NCI-H1105 treated with DMSO at 0.1 percent for 48 hours (cell line): ENCODE measurements at regions not wholly inside any gene's neighbourhood (a gene's known extent, or its start where the extent isn't known, plus 50 kb on each side); places are given as distances from the start of the nearest gene placed in this dataset.
"Not testable (repeated sequence)": the region's sequence is repeated elsewhere in the genome, so short reads cannot be mapped to it uniquely, and the experiment has no call there.

Experiments
- DNase-seq: peaks from one replicate; lab custom pipeline; 2025; lab: John Stamatoyannopoulos, UW

DNA sequence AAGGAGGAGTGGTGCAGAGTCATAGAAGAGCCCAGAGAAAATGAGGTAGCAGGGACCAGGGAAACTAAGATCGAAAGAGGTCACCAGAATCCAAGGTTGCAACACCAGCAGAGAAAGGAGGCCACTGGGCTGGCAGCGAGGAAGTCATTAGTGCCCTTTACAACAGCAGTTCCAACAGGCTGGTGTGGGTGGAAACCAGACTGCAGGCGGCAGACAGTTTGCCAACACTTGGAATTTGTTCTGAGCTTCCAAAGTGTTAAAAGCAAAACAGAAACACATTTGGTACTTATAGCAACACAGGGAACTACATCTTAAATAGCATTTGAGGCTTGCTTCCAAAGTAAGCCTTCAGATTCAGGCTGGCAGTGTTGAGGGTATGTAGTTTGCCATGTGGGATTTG is 95.2 kb upstream of the PWP1 start:
- no peak for DNase-seq

DNA sequence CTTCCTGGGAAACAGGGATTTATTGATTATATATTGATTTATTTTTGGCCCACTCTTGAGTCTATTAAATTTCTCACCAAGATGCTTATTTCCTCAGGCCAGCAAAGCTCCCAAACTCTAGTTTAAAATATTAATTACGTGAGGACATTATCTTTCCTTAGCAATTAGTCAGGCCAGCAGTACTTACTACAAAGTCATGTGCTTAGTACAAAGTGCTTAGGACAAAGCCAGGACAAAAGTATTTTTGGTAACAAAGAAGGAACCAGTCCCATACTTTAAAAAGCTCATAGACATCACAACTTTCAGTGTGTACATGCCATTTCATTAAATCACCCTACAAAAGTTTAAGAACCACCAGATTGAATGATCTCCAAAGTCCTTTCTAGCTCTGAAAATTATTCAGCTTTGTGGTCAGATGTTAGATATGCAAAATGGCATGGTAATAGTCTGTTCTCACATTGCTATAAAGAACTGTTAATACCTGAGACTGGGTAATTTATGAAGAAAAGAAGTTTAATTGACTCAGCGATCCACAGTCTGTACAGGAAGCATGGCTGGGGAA is 94.7 kb upstream of the PWP1 start:
- DNase-seq: no peak

- DNase-seq: no peak
These were observed 91.8 kb upstream of the PWP1 start for GRCh38 chr12:107593713-107594381.

GRCh38 chr12:107594995-107595394 is 90.6 kb upstream of the PWP1 start:
- DNase-seq: no peak

DNA sequence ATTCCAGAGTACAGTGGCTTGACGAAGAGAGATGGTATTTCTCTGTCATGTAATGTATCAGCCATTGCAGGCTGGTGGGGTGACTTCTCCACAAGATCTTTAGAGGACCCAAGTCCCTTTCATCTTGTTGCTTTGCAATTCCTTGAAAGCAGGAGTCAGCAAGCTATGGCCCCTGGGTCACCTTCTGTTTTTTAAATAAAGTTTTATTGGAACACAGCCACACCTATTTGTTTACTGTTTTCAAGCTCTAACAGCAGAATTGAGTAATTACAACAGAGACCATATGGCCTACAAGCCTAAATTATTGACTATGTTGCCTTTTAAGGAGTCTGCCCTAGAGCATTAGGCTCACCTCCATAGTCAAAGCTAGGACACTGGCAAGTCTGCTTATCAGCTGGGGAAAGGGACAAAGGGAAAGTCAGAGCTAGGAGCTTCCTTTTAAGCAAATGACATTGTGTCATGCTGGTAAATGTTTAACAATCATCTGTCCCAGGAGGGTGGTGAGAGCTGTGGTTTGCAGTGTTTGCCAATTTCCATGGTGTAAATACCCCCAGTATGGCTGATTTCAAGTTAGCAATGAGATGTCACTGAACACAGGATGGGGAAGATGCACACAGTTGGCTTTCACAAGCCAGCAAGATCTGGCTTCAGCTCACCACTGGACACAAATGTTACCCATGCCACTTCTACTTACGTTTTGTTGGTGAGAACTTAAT is 87.7 kb upstream of the PWP1 start:
- no peak for DNase-seq

DNA sequence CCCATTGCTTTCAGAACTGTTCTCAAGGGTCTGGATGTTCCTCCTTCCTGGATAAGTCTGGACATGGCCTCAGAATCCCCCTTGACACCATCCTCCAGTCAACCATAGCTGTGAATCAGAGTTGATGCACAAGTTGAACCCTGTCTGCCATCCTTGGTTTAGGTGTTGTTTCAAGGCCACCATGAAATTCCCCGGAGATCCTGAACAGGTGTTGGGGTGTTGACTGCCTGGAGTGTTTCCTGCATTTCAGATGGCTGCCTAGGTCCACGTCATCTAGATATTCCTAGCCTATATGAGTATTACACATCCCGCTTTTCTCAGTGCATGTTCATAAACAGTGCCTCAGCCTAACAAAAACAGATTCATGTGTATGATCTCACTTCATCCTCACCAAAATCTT is 86.7 kb upstream of the PWP1 start:
- DNase-seq: no peak

- no peak for DNase-seq
These were observed 84.9 kb upstream of the PWP1 start for GRCh38 chr12:107600581-107601144.

DNA sequence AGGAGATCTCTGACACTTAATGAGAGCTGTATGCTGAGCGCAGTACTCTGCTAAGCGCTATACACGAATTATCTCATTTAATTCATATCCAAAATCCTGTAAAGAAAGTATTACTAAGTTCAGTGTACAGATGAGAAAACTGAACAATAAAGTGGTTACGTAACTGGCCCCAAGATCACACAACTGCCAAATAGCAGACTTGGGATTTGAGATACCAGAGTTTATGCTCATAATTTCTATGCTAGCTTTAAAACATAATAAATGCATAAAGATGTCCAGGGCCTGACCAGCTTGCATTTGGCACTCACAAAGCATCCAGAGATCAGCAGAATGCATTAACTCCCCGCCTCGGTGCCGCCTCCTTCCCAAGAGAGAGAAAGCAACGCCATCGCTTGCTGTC is 83.2 kb upstream of the PWP1 start:
- no peak for DNase-seq

DNA sequence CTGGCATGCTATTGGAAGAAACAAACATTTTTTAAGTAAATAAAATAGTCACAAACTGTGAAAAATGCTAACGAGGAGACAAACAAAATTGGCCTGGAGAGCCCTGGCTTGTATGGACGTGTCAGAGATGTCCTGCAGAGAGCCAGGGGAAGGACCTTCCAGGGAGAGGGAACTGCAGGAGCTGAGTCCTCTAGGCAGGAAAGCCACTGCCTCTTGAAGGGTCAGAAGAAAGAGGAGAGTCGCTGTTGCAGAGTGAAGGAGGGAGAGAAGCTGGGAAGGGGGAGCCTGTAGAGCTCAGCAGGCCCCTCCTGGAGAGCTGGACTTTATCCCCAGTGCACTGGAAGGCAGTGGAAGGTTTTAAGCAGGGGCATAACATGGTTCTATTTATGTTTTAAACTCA is 80.3 kb upstream of the PWP1 start:
- DNase-seq: no peak

GRCh38 chr12:107607464-107608392 is 77.9 kb upstream of the PWP1 start:
- DNase-seq: peak; percentile 87

- DNase-seq: not testable (repeated sequence)
These were observed 76.8 kb upstream of the PWP1 start for GRCh38 chr12:107608779-107609178.

- peak; percentile 52 for DNase-seq
These were observed 75.4 kb upstream of the PWP1 start for GRCh38 chr12:107610021-107610859.

DNA sequence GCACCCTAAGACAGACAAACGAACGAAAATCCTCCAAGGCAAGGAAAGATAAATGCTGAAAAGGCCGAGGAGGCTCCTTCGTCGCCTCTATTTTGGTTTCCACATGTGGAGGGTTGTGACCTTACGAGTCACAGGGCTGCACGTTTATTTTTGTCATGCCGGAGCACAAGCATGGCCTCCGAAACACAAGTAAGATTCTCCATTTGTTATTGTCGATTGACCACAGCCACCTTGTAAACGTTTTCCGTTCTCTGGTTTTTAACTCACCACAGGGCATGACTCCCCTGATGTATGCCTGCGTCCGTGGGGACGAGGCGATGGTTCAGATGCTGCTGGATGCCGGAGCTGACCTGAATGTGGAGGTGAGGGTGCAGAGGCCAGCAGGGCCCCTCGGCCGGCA is 73.1 kb upstream of the PWP1 start:
- DNase-seq: no peak

- no peak for DNase-seq
These were observed 68.7 kb upstream of the PWP1 start for GRCh38 chr12:107616941-107617340.

DNA sequence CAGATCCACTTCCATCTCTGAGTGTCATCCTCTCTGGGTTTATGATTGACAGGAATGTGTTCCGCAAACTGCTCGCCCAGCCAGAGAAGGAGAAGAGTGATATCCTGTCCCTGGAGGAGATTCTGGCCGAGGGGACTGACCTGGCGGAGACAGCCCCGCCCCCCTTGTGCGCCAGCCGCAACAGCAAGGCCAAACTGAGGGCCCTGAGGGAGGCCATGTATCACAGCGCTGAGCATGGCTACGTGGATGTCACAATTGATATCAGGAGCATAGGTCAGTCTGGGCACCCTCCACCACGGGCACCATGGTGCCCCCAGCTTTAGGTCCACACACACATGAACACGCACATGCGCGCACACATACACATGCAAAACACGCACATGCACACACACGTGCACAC is 67.5 kb upstream of the PWP1 start:
- DNase-seq: no peak

- no peak for DNase-seq
These were observed 65.8 kb upstream of the PWP1 start for GRCh38 chr12:107619831-107620230.

DNA sequence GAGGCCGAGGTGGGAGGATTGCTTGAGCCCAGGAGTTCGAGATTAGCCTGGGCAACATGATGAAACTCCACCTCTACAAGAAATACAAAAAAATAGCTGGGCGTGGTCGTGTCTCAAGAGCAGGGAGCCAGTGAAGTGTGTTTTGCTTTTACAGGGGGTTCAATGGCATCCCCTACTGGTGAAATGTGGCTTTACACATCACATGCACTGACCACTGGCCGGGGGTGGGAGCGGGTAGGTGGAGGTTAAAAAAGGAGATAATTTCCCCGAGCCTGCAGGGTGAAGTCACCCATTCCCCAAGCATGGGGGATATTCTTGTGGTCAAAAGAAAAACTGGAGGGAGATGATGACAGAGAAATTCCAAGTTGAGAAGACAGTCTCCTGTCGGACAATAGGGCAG is 63.6 kb upstream of the PWP1 start:
- no peak for DNase-seq

- no peak for DNase-seq
These were observed 61.1 kb upstream of the PWP1 start for GRCh38 chr12:107624493-107624892.

- DNase-seq: no peak
These were observed 53.9 kb upstream of the PWP1 start for GRCh38 chr12:107631715-107632114.

- no peak for DNase-seq
These were observed 53.4 kb upstream of the PWP1 start for GRCh38 chr12:107632246-107632645.

- no peak for DNase-seq
These were observed 51.1 kb upstream of the PWP1 start for GRCh38 chr12:107634530-107634929.
